ENCODE measurements at regions not wholly inside any gene's neighbourhood (a gene's known extent, or its start where the extent isn't known, plus 50 kb on each side); places are given as distances from the start of the nearest gene placed in this dataset.

DNA sequence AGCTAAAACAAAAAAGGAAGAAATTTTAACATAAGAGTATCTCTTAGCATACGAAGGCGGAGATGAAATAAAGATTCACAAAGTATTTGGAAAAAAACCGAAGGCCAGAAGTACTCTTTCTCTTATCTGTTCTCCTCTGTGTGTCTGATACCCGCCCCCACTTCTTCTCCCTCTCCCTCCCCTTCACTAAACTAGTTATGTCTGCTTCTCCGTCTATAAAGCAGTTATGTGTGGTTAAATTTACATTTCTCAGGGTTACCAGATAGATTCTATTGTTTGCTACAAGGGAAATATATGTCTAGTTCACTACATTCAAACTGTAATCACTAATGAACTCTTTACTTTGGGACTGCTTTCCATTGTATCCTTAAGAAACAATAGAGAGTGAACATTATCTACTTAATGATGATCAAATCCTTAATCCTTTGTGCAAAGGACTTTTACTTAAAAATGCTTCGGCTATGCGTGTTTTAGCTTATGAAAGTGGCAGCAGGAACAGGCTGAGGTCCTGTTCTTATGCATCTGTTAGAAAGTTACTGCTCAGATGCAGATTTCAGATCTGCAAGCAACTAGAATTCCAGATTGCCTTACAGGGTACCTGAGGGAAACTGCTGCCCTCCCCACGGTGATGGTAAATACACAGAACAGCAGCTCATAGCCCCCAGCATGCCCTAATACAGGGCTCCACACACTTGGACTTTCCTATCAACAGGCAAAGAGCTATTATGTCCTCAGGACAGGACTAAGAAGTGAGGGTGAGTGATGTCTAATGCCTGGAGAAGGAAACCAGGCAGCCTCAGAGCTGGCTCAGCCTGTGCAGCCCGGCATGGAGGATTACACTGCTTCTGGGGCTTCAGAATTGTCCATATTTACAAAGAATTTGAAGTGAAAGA lies 273.3 kb downstream of the FZD1 start:
- no peak for DNase-seq

- no peak for DNase-seq
These were observed 277.4 kb downstream of the FZD1 start for GRCh38 chr7:91541641-91542040.

- no peak for DNase-seq
These were observed 279.4 kb downstream of the FZD1 start for GRCh38 chr7:91543646-91544045.

DNA sequence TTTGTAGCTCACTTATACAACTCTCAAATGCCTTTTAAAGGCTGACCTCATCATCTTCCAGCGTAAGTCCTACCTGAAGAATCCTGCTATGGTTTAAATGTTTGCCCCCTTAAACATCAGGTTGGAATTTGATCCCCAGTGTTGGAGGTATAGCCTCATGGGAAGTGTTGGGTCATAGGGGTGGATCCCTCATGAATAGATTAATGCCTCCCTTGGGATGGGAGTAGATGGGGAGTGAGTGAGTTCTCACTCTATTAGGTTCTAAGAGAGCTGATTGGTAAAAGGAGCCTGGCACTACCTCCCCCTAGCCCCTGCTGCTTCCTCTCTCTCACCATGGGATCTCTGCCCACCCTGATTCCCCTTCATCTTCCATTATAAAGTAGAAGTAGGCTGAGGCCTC lies 285.6 kb downstream of the FZD1 start:
- no peak for DNase-seq

- no peak for DNase-seq
These were observed 286.7 kb downstream of the FZD1 start for GRCh38 chr7:91550931-91551330.

GRCh38 chr7:91551377-91552175 lies 287.3 kb downstream of the FZD1 start:
- no peak for DNase-seq

DNA sequence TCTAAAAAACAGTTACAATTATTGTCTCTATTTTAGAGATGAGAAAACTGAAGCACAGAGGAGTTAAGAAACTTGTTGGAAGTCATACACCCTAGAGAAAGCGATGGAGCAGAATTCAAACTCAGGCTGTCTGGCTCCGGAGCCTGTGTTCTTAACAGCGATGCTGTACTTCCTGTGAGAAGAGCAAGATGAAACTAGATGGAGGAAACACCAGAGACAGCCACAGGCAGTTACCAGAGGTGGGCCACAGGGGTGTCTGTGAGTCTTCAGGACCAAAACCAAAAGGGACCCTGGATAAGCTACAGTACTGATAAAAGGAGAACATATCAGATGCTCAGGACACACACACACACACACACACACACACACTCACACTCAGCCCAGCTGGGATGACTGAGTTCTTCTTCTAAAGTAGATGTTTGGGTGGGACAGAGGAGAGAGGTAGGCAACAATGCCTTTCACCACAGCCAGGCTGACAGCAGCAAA lies 289.2 kb downstream of the FZD1 start:
- DNase-seq = peak; percentile 20

DNA sequence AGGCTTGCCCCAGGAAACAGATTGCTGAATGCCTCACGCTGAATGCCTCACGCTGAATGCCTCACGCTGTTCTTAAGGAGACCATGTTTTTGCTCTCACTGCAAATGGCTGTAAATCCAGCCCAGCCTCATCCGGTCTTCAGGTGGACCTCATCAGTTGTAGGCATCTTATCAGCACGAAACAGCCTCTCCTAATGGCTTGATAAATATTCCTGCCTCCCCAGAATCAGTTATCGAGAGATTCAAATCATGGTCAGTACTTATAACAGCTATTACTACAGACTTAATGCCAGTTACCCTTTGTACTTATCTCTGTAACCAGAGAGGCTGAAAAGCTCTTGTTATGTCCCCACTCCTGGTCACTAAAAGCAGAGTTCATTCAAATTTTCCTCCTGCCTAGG lies 290.6 kb downstream of the FZD1 start:
- peak; percentile 58 for DNase-seq

DNA sequence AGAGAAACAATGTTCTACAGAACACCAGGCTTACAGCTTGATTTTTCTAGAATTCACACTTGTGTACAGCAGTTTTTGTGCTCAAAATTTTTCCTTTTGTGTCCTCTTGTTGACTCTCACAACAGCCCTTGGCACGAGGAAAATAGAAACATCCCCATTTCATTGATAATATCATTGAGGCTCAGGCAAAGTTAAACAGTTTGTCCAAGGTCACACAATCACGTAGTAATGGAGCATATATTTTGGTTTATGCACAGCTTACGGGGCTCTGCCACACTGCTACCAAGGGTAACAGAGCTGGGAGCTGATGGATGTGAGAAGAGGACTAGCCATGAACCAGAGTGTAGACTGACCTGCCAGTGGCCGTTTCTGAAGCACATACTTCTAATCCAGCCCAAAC lies 292.0 kb downstream of the FZD1 start:
- no peak for DNase-seq

DNA sequence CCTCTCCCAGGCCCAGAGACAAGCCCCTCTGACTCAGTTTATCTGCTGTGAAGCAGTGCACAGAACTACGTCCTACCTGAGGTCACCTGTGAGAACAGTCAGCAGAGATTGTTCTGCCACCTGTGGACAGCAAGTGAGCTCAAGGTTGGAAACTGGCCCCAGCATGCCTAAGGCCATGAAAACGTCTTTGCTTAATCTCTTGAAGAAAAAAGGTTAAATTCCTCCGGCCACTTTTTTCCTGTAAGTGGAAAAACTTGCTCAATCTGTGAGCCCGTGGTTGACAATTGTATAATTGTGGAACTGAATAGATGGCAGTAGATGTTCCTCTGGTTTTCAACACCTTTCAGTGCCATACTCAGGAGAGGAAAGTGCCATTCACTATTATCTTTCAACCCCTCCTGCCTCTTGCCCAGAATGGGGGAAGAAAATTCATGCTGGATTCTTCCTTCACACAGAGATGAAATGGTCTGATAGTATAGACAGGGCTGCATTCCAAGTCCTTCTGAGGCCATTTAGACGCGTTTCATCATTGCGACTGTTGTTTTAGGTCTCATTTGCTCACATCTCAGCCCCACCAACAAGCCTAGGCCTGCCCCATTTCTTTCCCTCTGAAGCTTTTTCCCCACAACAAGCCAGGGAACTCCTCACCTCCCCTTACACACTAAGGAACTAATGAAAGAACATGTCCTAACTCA lies 292.9 kb downstream of the FZD1 start:
- DNase-seq = no peak

- no peak for DNase-seq
These were observed 293.7 kb downstream of the FZD1 start for GRCh38 chr7:91557789-91558404.

DNA sequence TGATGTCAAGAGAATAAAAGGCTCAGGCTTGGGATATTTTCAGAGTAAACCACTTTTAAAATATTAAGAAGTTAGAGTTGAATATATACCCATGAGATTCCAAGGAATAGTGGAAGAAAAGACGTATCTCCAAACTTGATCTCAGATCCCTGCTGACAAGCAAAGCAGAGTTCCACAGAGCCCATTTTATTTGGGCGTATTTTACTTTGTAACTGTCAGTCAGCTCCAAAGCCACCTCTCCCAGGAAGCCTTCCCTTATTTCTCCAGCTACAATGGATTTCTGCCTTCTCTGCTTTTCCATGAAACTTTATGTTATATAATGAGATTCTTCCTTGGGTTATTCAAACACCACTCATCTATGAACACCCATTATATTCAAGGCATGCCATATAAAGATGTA lies 295.7 kb downstream of the FZD1 start:
- DNase-seq = no peak

DNA sequence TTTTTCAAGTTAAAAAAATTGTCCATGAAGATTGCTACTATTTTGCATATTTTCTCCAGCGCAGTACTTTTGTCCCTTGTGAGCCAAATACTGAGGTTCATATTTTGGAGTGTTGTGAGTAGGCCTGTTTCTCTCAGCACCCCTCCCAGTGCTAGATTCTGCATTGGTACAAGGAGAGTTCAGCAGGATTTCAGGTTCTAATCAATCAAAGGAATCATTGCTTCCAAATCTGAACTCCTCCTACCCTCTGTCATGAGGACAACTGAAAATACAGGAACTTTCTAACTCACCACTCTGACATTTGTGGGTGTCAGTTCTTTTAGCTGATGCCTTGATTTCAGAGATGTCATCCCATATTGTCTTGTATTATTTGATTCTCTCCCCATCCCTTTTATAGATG lies 299.9 kb downstream of the FZD1 start:
- DNase-seq = no peak

DNA sequence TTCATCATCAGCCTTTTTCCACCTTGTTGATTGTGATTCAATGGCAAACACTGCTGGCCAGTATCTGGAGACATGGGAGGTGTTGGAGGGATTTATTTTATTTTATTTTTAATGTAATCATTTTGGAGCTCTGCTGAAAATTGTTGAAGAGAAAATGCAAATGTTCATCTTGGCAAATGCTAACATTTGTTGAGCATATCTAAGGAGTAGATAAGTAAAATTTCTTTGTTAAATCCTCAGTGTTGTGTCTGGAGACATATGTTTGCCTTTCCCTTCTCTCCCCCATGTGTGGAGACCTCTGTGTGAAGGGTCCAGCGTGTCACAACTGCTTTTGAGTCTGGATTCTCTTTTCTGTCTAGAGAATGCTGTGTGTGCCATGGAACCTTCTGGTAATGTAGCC lies 300.3 kb downstream of the FZD1 start:
- DNase-seq = no peak

DNA sequence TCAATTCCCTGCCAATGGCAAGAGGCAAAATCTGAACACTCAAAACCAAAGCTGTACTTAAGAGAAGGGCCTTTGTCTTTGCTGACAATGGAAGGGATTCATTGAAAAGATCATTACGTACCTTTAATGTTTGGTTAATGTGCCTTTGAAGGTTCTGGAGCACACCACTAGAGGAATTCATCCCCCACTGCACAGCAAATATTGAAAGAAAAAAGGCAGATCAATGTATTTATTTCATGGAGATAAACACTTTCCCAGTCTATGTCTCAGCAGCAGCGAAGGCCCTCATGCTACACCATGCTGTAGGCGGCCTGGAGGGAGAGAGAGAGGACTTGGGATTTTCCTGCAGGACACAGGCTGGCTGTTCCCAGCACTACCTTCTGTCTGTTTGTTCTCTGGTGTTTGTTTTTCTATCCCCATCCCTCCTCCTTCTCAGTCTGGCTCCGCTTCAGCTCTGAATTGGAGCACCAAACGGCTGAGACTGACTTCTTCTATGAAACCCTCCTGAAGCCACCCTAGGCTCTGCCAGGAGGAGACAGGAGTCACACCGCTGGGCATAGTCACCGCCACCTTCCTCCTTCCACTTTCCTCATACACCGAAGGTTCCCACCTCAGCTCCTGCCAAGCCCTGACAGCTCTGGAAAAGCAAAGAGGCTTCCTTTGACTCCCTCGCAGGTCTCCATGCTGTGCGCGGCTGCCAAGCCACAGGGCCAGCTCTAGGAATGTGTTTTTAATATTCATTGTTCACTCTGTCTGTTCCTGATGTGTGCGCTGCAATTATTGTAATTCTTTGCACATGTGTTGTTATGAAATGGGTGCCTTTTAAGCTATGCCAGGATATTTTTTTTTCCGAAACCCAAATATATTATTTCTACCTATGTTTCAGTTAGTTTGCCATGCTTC lies 301.5 kb downstream of the FZD1 start:
- DNase-seq = no peak

- DNase-seq = no peak
These were observed 302.1 kb downstream of the FZD1 start for GRCh38 chr7:91566402-91566732.

DNA sequence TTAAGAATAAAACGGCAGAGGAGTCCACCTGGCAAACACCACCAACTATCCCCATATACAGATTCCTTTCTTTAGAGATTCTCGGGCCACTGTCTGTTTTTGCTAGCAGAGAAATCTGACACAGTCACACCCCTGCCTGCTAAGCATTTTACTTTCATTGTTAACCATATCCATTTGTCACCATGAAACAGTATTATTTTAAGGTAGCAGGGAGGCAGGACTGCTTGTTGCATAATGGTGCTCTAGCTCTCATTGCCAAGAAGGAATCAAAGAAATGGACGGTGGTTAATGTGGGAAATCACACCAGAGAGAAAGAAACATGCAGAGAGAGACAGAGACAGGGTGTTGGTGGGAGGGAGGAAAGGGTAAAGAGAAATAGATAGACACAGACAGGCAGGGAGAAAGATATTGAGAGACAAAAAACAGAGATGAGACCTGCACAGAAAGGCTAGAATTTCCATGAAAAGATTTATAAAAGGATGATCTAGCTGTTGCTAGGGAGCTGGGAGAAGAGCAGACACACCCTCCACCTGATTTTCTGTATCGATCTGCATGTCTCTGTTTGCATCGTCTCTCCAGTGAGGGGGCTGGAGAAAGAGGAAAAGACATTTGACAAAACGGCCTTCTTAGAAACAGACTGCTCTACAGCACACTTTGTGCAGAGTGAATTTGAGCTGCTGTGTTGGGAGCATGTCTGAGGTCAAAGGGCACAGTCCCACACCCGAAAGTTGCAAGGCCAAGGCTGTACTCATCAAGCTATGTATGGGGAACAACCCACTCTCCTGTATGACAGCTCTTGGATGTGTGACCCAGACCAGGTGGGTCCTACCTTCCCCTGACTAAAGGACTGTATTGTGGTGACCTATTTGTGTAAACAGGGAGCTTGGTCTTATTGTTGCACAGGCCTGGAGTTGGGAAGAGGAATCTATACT lies 303.1 kb downstream of the FZD1 start:
- no peak for DNase-seq

GRCh38 chr7:91568138-91568537 lies 303.9 kb downstream of the FZD1 start:
- no peak for DNase-seq

DNA sequence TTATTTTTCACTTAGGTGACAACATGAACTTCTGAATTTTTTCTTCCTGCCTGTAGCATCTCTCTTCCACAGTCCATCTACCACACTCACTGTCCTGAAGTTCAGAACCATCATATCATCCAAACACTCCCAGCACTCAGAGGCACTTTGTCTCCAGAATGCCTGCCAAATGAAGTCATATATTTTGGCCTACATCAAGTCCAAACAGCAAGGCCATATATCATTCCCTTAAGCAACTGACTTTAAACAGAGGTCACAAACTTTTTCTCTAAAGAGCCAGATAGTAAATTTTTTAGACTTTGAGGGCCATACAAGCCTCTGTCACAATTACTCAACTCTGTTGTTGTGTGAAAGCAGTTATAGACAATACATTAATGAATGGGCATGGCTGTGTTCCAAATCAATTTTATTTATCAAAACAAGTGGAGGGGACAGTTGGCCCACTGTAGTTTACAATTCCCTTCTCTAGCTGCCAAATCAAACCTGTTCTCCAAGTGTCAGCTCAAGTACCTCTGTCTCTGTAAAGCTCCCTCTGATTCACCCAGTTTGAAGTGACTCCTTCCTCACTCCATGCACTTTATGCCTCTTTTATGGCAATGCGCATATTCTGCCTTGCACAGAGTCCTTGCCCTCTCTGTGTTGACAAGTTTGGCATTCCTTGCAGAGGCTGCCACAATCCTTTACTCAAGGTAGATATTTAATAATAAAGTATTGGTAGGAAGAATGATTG lies 305.7 kb downstream of the FZD1 start:
- DNase-seq = no peak

GRCh38 chr7:91570560-91570959 lies 306.3 kb downstream of the FZD1 start:
- no peak for DNase-seq

Measured in hematopoietic multipotent progenitor cell treated with erythropoietin and hydrocortisone succinate and interleukin-3 and kit ligand, for 4 days (in vitro differentiated cells).